ENCODE measurements at regions not wholly inside any gene's neighbourhood (a gene's known extent, or its start where the extent isn't known, plus 50 kb on each side); places are given as distances from the start of the nearest gene placed in this dataset.

- TF ChIP-seq, protein P1, sequence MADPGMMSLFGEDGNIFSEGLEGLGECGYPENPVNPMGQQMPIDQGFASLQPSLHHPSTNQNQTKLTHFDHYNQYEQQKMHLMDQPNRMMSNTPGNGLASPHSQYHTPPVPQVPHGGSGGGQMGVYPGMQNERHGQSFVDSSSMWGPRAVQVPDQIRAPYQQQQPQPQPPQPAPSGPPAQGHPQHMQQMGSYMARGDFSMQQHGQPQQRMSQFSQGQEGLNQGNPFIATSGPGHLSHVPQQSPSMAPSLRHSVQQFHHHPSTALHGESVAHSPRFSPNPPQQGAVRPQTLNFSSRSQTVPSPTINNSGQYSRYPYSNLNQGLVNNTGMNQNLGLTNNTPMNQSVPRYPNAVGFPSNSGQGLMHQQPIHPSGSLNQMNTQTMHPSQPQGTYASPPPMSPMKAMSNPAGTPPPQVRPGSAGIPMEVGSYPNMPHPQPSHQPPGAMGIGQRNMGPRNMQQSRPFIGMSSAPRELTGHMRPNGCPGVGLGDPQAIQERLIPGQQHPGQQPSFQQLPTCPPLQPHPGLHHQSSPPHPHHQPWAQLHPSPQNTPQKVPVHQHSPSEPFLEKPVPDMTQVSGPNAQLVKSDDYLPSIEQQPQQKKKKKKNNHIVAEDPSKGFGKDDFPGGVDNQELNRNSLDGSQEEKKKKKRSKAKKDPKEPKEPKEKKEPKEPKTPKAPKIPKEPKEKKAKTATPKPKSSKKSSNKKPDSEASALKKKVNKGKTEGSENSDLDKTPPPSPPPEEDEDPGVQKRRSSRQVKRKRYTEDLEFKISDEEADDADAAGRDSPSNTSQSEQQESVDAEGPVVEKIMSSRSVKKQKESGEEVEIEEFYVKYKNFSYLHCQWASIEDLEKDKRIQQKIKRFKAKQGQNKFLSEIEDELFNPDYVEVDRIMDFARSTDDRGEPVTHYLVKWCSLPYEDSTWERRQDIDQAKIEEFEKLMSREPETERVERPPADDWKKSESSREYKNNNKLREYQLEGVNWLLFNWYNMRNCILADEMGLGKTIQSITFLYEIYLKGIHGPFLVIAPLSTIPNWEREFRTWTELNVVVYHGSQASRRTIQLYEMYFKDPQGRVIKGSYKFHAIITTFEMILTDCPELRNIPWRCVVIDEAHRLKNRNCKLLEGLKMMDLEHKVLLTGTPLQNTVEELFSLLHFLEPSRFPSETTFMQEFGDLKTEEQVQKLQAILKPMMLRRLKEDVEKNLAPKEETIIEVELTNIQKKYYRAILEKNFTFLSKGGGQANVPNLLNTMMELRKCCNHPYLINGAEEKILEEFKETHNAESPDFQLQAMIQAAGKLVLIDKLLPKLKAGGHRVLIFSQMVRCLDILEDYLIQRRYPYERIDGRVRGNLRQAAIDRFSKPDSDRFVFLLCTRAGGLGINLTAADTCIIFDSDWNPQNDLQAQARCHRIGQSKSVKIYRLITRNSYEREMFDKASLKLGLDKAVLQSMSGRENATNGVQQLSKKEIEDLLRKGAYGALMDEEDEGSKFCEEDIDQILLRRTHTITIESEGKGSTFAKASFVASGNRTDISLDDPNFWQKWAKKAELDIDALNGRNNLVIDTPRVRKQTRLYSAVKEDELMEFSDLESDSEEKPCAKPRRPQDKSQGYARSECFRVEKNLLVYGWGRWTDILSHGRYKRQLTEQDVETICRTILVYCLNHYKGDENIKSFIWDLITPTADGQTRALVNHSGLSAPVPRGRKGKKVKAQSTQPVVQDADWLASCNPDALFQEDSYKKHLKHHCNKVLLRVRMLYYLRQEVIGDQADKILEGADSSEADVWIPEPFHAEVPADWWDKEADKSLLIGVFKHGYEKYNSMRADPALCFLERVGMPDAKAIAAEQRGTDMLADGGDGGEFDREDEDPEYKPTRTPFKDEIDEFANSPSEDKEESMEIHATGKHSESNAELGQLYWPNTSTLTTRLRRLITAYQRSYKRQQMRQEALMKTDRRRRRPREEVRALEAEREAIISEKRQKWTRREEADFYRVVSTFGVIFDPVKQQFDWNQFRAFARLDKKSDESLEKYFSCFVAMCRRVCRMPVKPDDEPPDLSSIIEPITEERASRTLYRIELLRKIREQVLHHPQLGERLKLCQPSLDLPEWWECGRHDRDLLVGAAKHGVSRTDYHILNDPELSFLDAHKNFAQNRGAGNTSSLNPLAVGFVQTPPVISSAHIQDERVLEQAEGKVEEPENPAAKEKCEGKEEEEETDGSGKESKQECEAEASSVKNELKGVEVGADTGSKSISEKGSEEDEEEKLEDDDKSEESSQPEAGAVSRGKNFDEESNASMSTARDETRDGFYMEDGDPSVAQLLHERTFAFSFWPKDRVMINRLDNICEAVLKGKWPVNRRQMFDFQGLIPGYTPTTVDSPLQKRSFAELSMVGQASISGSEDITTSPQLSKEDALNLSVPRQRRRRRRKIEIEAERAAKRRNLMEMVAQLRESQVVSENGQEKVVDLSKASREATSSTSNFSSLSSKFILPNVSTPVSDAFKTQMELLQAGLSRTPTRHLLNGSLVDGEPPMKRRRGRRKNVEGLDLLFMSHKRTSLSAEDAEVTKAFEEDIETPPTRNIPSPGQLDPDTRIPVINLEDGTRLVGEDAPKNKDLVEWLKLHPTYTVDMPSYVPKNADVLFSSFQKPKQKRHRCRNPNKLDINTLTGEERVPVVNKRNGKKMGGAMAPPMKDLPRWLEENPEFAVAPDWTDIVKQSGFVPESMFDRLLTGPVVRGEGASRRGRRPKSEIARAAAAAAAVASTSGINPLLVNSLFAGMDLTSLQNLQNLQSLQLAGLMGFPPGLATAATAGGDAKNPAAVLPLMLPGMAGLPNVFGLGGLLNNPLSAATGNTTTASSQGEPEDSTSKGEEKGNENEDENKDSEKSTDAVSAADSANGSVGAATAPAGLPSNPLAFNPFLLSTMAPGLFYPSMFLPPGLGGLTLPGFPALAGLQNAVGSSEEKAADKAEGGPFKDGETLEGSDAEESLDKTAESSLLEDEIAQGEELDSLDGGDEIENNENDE (IDR thresholded peaks at IDR 0.05; ENCODE audit: insufficient replicate concordance, low read length) = no peak
- no peak for TF ChIP-seq CTBP2 (IDR thresholded peaks at IDR 0.05; ENCODE audit: borderline replicate concordance, insufficient read depth, insufficient read length, low read length)
- no peak for TF ChIP-seq HDAC6 (IDR thresholded peaks at IDR 0.05; ENCODE audit: low read depth, low read length)
- TF ChIP-seq TEAD4 (IDR thresholded peaks at IDR 0.05; ENCODE audit: low read depth, low read length) = no peak
- TF ChIP-seq, protein P2, sequence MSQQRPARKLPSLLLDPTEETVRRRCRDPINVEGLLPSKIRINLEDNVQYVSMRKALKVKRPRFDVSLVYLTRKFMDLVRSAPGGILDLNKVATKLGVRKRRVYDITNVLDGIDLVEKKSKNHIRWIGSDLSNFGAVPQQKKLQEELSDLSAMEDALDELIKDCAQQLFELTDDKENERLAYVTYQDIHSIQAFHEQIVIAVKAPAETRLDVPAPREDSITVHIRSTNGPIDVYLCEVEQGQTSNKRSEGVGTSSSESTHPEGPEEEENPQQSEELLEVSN (IDR thresholded peaks at IDR 0.05) = no peak
- TF ChIP-seq POLR2AphosphoS5 (IDR thresholded peaks at IDR 0.05; ENCODE audit: low read depth, low read length) = no peak
- no peak for TF ChIP-seq KDM5A (IDR thresholded peaks at IDR 0.05; ENCODE audit: low read length)
- no peak for TF ChIP-seq HDAC2 (IDR thresholded peaks at IDR 0.05; ENCODE audit: borderline replicate concordance in 1 of 2, low read depth in 2 of 2, low read length in 2 of 2)
- TF ChIP-seq MAFK (IDR thresholded peaks at IDR 0.05; ENCODE audit: low read depth, low read length) = no peak
- no peak for TF ChIP-seq PHF8 (conservative IDR thresholded peaks at IDR 0.05; ENCODE audit: low read depth, low read length)
- TF ChIP-seq RNF2 (IDR thresholded peaks at IDR 0.05; ENCODE audit: borderline replicate concordance, low read depth, low read length, missing control alignments, poor library complexity, severe bottlenecking) = no peak
Observed at GRCh38 chr16:52928955-52929354, 123.7 kb downstream of the CHD9NB start (continued).
